Testis (tissue), 2 donors: ENCODE measurements at regions not wholly inside any gene's neighbourhood (a gene's known extent, or its start where the extent isn't known, plus 50 kb on each side); places are given as distances from the start of the nearest gene placed in this dataset.

Experiments used
- DNase-seq: peaks from one replicate; pipeline ENCODE4 v3.0.0-alpha.2; 2019
- H3K27ac ChIP-seq, 2 donors: fragments of 200-600 bp; sonication (generic); one replicate each; pipeline ENCODE4 v1.5.1; 2019
- H3K27me3 ChIP-seq: fragments of 200-600 bp; sonication (generic); one replicate; pipeline ENCODE4 v1.5.1; 2019
- H3K36me3 ChIP-seq: fragments of 200-600 bp; sonication (generic); one replicate; pipeline ENCODE4 v1.5.1; 2017; ENCODE audit warnings: low read depth; ENCODE audit errors: missing control alignments
- H3K4me1 ChIP-seq: fragments of 200-600 bp; sonication (generic); one replicate; pipeline ENCODE4 v1.5.1; 2019
- H3K4me3 ChIP-seq, 2 donors: fragments of 200-600 bp; sonication (generic); one replicate each; pipeline ENCODE4 v1.5.1; 2017 to 2019
- H3K9me3 ChIP-seq: fragments of 200-600 bp; sonication (generic); one replicate; pipeline ENCODE4 v1.5.1; 2017
- POLR2A ChIP-seq: fragments of 450-650 bp; IDR thresholded peaks from one replicate; pipeline ENCODE4 v1.6.1; 2017; ENCODE audit warnings: antibody characterized with exemption, mild to moderate bottlenecking, moderate library complexity
- WGBS, 2 donors: methylation state at CpG; one replicate each; pipeline ENCODE4 v1.1.5; 2018; 5-methylcytosine and 5-hydroxymethylcytosine counted together
- intact Hi-C: fragments of 100-400 bp; cut with DNase I; formaldehyde crosslinking; loops from one replicate; pipeline ENCODE4 v1.15.1; 2023; ENCODE audit warnings: low total_unique reads
- TF ChIP-seq, protein P1 (sequence below), 3 experiments: fragments of 450-650 bp in 2 of 3; fragments of 200-600 bp in 1 of 3; sonication (generic) in 1 of 3; IDR thresholded peaks; one replicate each; pipeline ENCODE4 v1.5.1; 2016 to 2019; ENCODE audit warnings: antibody characterized with exemption in 3 of 3, mild to moderate bottlenecking in 2 of 3, moderate library complexity in 1 of 3

DNA sequence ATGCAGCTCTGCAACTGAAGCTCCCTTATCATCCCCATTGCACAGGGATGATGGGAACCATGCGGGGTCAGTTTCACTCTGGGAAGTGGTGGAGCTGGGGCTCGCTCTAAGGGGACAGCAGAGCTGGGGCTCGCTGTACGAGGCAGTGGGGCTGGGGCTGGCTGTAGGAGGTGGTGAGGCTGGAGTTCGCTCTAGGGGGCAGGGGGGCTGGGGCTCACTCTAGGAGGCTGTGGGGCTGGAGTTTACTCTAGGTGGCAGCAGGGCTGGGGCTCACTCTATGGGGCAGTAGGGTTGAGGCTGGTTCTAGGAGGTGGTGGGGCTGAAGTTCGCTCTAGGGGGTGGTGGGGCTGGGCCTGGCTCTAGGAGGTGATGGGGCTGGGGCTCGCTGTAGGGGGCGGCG is 99.1 kb downstream of the UQCRFS1 start:
- Histone ChIP-seq H3K27ac (no peak overlapping the region), H3K27me3 (no peaks in the 10 kb centered on the region), H3K9me3 (no peaks in the 10 kb centered on the region), H3K4me1 (no peaks in the 10 kb centered on the region), H3K36me3 (no peaks in the 10 kb centered on the region), H3K4me3 (no peak overlapping the region)
- no peak for DNase-seq
- intact Hi-C loops: no loop called here
- TF ChIP-seq POLR2A: no peak
- TF ChIP-seq, protein P1, sequence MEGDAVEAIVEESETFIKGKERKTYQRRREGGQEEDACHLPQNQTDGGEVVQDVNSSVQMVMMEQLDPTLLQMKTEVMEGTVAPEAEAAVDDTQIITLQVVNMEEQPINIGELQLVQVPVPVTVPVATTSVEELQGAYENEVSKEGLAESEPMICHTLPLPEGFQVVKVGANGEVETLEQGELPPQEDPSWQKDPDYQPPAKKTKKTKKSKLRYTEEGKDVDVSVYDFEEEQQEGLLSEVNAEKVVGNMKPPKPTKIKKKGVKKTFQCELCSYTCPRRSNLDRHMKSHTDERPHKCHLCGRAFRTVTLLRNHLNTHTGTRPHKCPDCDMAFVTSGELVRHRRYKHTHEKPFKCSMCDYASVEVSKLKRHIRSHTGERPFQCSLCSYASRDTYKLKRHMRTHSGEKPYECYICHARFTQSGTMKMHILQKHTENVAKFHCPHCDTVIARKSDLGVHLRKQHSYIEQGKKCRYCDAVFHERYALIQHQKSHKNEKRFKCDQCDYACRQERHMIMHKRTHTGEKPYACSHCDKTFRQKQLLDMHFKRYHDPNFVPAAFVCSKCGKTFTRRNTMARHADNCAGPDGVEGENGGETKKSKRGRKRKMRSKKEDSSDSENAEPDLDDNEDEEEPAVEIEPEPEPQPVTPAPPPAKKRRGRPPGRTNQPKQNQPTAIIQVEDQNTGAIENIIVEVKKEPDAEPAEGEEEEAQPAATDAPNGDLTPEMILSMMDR (IDR thresholded peaks at IDR 0.05): no peak
- 85 to 90% methylated on average over 6 to 9 of the region's 9 CpGs for WGBS, 2 donors

DNA sequence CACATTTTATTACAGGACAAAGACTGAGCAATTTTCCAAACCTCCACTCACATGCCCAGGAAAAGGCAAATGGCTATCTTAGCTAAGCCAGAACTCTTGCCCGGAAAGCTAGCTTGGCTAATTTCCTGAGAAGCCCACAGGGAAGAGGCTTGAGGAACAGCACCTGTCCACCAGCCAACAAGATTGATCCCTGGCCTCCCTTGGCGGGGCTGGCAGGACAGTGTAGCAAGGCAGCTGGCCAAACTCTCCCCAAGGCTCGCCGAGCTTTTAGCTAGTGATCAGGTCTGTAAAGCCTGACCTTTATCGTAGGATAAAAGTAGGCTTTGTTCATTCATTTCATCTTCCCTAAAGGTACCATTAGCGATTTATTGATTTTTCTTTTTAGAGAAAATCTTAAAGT is 101.4 kb downstream of the UQCRFS1 start:
- DNase-seq: no peak
- TF ChIP-seq POLR2A: no peak
- TF ChIP-seq, protein P1 (IDR thresholded peaks at IDR 0.05): no peak
- Histone ChIP-seq H3K27ac (no peak overlapping the region), H3K9me3 (no peaks in the 10 kb centered on the region), H3K27me3 (no peaks in the 10 kb centered on the region), H3K36me3 (no peaks in the 10 kb centered on the region), H3K4me3 (no peak overlapping the region), H3K4me1 (no peaks in the 10 kb centered on the region)
- intact Hi-C loops: no loop called here
- 58 to 65% methylated on average over 6 of the region's 6 CpGs for WGBS, 2 donors

DNA sequence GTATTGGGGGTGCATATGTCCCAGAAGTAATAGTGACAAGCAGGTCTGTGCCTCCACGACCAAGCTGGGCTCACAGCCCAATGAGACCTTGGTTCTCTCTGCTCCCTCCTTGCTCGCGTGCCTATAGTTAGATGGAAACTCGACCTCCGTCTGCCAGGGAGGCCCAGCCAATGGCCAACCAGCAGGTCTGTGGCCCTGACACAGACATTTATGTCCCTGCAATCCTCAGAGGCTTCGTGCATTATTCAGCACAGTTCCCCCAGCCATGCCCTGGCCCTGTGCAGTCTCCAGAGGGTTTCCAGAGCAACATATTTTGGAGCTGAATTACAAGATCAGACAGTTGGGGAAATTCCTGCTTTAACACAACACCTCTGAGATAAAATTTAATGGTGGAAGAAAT is 105.1 kb downstream of the UQCRFS1 start:
- TF ChIP-seq, protein P1 (IDR thresholded peaks at IDR 0.05): no peak
- no peak for TF ChIP-seq POLR2A
- DNase-seq: no peak
- H3K4me1 ChIP-seq: no peaks in the 10 kb centered on the region
- H3K27ac ChIP-seq: no peak overlapping the region
- H3K4me3 ChIP-seq: no peak overlapping the region
- WGBS, 2 donors: 75 to 82% methylated on average over 6 of the region's 6 CpGs
- no peaks in the 10 kb centered on the region for H3K27me3 ChIP-seq
- no peaks in the 10 kb centered on the region for H3K36me3 ChIP-seq
- intact Hi-C loops: no loop called here
- H3K9me3 ChIP-seq: no peaks in the 10 kb centered on the region

DNA sequence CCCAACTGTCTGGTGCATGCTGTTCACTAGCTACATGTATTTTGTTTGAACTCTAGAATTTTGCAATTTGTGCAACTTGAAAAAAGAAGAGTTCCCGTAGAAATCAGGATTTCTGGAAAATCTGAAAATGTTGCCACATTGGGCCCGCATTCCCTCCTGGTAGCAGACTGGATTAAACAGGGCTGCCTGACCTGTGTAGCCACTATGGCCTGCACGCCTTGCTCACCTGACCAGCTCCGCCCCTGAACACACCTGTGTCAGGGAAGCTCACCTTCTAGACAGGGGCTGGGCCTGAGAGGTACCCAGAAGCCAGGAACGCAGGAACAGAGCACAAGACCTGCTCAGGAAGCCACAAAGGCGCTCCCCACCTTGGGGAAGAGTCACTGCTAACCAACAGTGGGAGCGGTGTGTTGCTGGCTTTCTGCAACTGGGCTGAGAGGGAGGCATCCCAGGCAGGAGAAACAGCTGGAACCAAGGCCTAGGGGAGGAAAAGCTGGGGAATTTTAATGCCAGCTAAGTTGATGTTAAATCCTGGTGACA is 106.5 kb downstream of the UQCRFS1 start:
- Histone ChIP-seq H3K9me3 (no peaks in the 10 kb centered on the region), H3K4me1 (no peaks in the 10 kb centered on the region), H3K4me3 (no peak overlapping the region), H3K27ac (no peak overlapping the region), H3K36me3 (no peaks in the 10 kb centered on the region), H3K27me3 (no peaks in the 10 kb centered on the region)
- WGBS, 2 donors: 89 to 96% methylated on average over 6 to 7 of the region's 7 CpGs
- TF ChIP-seq, protein P1 (IDR thresholded peaks at IDR 0.05): no peak
- no peak for TF ChIP-seq POLR2A
- DNase-seq: no peak
- intact Hi-C loops: no loop called here

DNA sequence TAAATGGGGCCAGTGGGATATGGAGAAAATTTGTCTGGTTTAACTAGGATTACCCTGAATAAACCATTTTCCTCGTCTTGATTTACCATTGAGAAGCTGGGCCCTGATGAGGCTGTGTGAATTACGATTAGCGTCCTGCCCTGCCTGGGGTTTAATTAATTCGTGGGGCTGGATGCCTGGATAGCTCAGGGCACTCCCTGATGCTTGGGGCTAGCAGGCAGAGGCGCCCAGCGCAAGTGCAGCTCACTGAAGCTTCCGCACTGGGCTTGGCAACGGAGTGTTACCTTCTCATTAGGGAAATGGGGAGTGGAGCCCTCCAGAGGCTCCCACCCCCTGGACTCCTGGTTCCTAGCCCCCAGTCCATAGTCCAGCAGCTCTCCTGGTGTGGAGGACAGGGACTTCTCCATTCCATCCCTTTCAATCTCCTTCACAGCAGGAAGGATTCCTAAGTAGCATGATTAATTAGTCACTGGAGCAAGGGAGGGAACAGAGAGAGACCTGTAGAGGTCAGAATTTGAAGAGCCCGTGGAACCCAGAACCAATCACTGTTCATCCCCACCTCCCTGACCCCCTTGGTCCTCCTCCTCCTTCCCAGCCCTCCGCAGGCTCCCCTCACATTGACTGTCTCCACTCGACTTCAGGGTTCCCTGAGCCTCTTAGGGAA is 107.2 kb downstream of the UQCRFS1 start:
- DNase-seq: no peak
- H3K27ac ChIP-seq: no peak overlapping the region

More for the DNA sequence above, 107.2 kb downstream of the UQCRFS1 start:
- TF ChIP-seq, protein P1 (IDR thresholded peaks at IDR 0.05): no peak
- no peak for TF ChIP-seq POLR2A
- 41 to 58% methylated on average over 9 to 11 of the region's 11 CpGs for WGBS, 2 donors
- Histone ChIP-seq H3K36me3 (no peaks in the 10 kb centered on the region), H3K27me3 (no peaks in the 10 kb centered on the region), H3K9me3 (no peaks in the 10 kb centered on the region), H3K4me1 (no peaks in the 10 kb centered on the region), H3K4me3 (no peak overlapping the region)
- intact Hi-C loops: no loop called here
